ENCODE measurements at regions not wholly inside any gene's neighbourhood (a gene's known extent, or its start where the extent isn't known, plus 50 kb on each side); places are given as distances from the start of the nearest gene placed in this dataset.

- FAIRE-seq: no peak
- DNase-seq (ENCODE audit: low spot score): no peak
These were observed 1529.0 kb downstream of the CDH11 start for GRCh38 chr16:63592852-63593251.

DNA sequence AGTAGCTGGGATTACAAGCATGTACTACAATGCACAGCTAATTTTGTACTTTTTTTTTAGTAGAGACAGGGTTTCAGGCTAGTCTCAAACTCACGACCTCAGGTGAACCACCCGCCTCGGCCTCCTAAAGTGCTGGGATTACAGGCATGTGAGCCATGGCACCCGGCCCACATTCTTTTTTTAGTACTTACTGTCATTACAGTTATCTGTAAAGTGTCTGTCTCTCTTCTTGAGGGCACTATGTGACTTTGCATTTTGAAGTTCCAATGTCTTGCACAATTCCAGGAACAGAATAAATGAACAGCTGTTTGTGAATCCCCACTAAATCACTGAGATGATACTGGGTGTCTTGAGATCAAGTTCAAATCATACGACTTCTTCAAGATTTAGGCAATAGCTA is 1540.3 kb downstream of the CDH11 start:
- DNase-seq (ENCODE audit: low spot score) (no peak), FAIRE-seq (no peak)

GRCh38 chr16:63578791-63579190 is 1542.6 kb upstream of the CDH8 start:
- DNase-seq (ENCODE audit: low spot score) (no peak), FAIRE-seq (no peak)

GRCh38 chr16:63577891-63578290 is 1541.7 kb upstream of the CDH8 start:
- no peak for FAIRE-seq

GRCh38 chr16:63575041-63575440 is 1538.8 kb upstream of the CDH8 start:
- no peak for FAIRE-seq
- DNase-seq (ENCODE audit: low spot score): no peak

More at GRCh38 chr16:63577891-63578290, 1541.7 kb upstream of the CDH8 start:
- no peak for DNase-seq (ENCODE audit: low spot score)

DNA sequence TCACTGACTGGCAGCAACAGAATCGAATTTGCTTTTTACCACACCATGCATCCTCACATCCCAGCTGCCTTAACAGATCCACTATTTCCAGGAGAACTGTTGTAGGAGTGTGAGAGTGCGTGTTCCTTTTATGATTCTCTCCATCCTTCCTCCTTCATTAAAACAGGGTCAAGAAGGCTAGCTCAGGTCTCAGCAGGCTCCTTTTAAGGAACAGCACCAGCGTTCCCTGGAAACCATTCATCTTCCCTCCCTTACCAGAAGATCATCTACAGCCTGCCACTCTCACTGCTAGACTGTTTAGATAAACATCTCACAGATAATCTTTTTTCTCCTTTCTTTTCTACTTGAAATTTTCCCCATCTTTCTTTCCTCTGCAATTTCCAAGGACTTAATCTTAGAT is 1531.9 kb upstream of the CDH8 start:
- FAIRE-seq (no peak), DNase-seq (ENCODE audit: low spot score) (no peak)

GRCh38 chr16:63563819-63564505 is 1527.7 kb upstream of the CDH8 start:
- DNase-seq (ENCODE audit: low spot score) (no peak), FAIRE-seq (no peak)

- DNase-seq (ENCODE audit: low spot score): no peak
- FAIRE-seq: no peak
These were observed 1517.7 kb upstream of the CDH8 start for GRCh38 chr16:63553980-63554379.

- FAIRE-seq: no peak
- no peak for DNase-seq (ENCODE audit: low spot score)
These were observed 1503.0 kb upstream of the CDH8 start for GRCh38 chr16:63539276-63539675.

GRCh38 chr16:63530974-63531373 is 1494.7 kb upstream of the CDH8 start:
- DNase-seq (ENCODE audit: low spot score): no peak
- no peak for FAIRE-seq

DNA sequence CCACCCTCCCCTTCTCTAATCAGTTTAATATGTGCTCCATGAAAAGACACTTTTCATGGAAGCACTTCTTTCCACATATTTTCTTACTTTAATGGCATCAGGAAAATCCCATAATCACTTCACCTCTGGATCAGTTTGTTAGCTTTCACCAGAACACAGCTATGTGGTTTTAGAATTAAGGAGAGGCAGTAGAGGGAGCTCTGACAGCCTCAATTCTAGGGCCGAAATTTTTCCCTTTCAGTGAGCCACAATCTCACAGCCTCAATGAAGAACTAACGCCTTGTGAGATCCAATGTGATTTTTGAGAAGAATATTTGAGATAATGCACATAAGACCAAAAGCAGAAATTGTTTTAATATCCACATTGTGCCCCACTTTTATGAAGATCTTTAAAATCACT is 1494.0 kb upstream of the CDH8 start:
- FAIRE-seq (no peak), DNase-seq (ENCODE audit: low spot score) (no peak)

DNA sequence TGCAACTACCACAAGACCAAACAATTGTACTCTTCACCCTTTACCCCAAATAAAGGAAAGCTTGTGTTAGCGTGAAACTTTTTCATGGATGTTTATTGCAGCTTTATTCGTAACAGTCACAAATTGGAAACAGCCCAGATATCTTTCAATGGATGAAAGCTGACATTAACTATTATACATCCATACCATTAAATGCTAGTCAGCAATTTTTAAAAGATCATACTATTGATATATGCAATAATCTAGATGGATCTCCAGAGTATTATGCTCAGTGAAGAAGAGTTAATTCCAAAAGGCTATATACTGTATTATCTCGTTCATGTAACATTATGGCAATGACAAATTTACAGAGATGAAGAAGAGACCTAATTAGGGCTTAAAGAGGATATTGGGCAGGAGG is 1491.2 kb upstream of the CDH8 start:
- no peak for FAIRE-seq
- no peak for DNase-seq (ENCODE audit: low spot score)

DNA sequence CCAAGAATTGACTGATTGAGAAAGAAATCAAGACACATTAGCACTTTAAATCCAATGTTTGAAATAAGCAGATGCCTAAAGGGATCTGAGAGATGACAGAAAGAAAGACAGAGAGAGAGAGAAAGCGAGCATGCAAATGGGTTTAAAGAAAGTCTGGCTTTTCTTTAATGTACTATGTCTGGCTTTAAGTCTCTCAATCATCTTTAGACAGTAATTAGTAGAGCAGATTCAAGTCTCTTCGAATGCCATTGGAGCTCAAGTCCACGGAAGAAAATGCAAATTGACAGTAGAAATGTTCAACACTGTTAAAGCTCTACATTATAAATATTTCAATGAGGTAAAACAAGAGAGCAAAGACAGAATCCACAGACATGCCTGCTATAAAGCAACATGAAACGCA is 1480.2 kb upstream of the CDH8 start:
- FAIRE-seq (no peak), DNase-seq (ENCODE audit: low spot score) (no peak)

DNA sequence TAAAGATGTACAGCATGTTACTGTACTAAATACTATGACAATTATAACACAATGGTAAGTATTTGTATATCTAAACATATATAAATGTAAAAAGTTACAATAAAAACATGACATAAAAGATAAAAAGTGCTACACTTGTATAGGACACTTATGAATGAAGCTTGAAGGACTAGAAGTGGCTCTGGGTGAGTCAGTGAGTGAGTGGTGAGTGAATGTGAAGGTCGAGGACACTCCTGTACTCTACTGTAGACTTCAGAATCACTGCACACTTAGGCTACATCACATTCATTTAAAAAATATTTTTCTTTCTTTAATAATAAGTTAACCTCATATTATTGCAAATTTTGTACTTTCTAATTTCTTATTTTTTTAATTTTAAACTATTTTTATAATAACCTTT is 1476.7 kb upstream of the CDH8 start:
- FAIRE-seq: peak; percentile 44

GRCh38 chr16:63497408-63497807 is 1461.2 kb upstream of the CDH8 start:
- FAIRE-seq: no peak

More for the DNA sequence above, 1476.7 kb upstream of the CDH8 start:
- no peak for DNase-seq (ENCODE audit: low spot score)

GRCh38 chr16:63496282-63496681 is 1460.0 kb upstream of the CDH8 start:
- no peak for FAIRE-seq

More at GRCh38 chr16:63497408-63497807, 1461.2 kb upstream of the CDH8 start:
- DNase-seq (ENCODE audit: low spot score): no peak

DNA sequence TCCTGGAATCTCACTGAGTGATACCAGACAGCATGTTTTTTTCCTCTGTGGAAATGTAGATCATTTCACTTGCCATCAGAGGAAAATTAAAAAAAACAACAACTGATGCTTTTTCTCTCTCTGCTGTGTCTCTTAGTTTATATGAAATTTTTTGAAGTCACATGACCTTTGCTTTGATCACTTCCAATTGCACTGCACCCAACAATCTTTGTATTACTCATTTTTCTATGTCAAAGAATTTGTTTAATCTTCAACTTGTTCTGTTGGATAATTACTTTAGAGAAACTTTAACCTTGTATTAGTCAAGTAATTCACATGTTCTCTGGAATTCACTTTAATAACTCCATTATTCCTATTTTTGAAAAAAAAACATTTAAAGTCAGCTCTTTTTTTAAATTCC is 1452.7 kb upstream of the CDH8 start:
- FAIRE-seq: peak; percentile 83
- no peak for DNase-seq (ENCODE audit: low spot score)

More at GRCh38 chr16:63496282-63496681, 1460.0 kb upstream of the CDH8 start:
- DNase-seq (ENCODE audit: low spot score): no peak

- no peak for FAIRE-seq
- DNase-seq (ENCODE audit: low spot score): no peak
These were observed 1444.8 kb upstream of the CDH8 start for GRCh38 chr16:63481060-63481459.

- no peak for DNase-seq (ENCODE audit: low spot score)
- no peak for FAIRE-seq
These were observed 1437.5 kb upstream of the CDH8 start for GRCh38 chr16:63473725-63474124.

DNA sequence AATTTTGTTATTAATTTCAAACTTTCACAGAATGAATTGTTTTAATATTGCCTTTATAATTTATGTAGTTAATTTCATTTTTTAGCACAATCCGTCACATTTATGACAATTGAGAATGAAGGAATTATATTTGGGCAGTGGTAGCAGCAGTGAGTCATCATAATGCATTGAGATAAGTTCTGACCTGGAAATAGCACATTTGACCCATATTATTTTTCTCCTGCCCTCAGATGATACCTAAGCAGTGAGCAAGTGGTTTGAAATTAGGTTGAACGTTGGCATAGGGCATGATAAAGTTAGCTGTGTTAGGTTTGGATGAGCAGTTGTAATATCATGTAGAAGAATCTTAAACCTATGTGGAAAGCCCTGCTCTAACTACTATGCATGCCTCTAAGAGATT is 1431.3 kb upstream of the CDH8 start:
- DNase-seq (ENCODE audit: low spot score): no peak
- no peak for FAIRE-seq

GRCh38 chr16:63462316-63462715 is 1426.1 kb upstream of the CDH8 start:
- FAIRE-seq (no peak), DNase-seq (ENCODE audit: low spot score) (no peak)

- peak; percentile 66 for FAIRE-seq
- peak; percentile 7 for DNase-seq (ENCODE audit: low spot score)
These were observed 1425.1 kb upstream of the CDH8 start for GRCh38 chr16:63461248-63461841.

- DNase-seq (ENCODE audit: low spot score): no peak
- FAIRE-seq: no peak
These were observed 1422.6 kb upstream of the CDH8 start for GRCh38 chr16:63458846-63459245.
